Kidney epithelial cell (primary cell): ENCODE measurements at regions not wholly inside any gene's neighbourhood (a gene's known extent, or its start where the extent isn't known, plus 50 kb on each side); places are given as distances from the start of the nearest gene placed in this dataset.

Experiments
- DNase-seq: peaks from one replicate; pipeline ENCODE4 v3.0.0-alpha.2; 2010; ENCODE audit warnings: low read depth
- H3K27me3 ChIP-seq: 2 replicates; pipeline ENCODE4 v1.6.0; 2011; ENCODE audit warnings: low read length; ENCODE audit not compliant: control insufficient read depth, insufficient read depth
- H3K36me3 ChIP-seq: 2 replicates; pipeline ENCODE4 v1.5.1; 2011; ENCODE audit warnings: low read length; ENCODE audit not compliant: control insufficient read depth, insufficient read depth
- H3K4me3 ChIP-seq: 2 replicates; pipeline ENCODE4 v1.5.1; 2011; ENCODE audit warnings: low read depth, mild to moderate bottlenecking, control low read depth, low read length
- TF ChIP-seq, protein P1 (sequence below): IDR thresholded peaks from 2 replicates; pipeline ENCODE4 v1.5.1; 2011; ENCODE audit warnings: mild to moderate bottlenecking, moderate library complexity, low read length, control low read depth, inconsistent platforms; ENCODE audit not compliant: insufficient read depth, poor library complexity, severe bottlenecking

DNA sequence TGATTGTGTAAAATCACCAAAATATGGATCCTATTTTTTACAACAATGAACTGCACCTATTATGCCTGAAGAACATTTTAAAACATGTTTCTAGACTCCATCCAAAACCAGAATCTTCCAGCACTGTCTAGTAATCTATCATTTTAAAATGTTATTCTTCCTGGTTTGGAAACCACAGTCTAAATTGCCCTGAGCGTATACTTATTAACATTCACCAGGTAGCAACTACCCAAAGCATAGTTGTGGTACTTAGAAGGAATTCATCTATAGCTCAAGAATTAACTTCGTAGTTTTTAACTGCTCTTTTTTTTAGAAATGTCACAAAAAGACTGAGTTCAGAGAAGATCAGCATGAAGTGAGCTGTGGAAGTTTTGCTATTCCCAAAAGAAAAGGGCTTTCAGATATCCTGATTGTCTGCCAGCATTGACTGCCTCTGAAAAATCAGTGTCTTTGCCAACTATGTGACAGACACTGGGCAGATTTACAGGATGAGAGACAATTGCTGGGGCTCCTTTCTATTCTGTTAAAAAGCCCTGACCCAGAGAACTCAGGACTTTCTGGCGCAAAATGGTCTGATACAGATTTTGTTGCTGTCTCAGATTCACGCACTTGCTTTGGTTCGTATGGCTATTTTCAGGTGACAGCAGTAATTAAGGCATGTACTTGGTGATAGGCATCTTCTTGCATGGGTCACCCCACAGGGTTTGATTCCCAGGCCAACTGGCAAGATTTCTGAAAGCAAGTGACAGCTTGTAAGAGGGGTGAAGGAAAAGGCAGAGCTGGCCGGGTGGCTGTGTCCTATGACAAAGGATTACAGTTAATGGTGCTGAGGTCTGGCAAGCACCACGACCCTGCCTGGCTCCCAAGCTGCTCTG, 152.5 kb upstream of the RAI14 start:
- TF ChIP-seq, protein P1, sequence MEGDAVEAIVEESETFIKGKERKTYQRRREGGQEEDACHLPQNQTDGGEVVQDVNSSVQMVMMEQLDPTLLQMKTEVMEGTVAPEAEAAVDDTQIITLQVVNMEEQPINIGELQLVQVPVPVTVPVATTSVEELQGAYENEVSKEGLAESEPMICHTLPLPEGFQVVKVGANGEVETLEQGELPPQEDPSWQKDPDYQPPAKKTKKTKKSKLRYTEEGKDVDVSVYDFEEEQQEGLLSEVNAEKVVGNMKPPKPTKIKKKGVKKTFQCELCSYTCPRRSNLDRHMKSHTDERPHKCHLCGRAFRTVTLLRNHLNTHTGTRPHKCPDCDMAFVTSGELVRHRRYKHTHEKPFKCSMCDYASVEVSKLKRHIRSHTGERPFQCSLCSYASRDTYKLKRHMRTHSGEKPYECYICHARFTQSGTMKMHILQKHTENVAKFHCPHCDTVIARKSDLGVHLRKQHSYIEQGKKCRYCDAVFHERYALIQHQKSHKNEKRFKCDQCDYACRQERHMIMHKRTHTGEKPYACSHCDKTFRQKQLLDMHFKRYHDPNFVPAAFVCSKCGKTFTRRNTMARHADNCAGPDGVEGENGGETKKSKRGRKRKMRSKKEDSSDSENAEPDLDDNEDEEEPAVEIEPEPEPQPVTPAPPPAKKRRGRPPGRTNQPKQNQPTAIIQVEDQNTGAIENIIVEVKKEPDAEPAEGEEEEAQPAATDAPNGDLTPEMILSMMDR = no peak
- H3K4me3 ChIP-seq = no peak overlapping the region
- H3K36me3 ChIP-seq = no peaks in the 10 kb centered on the region
- no peaks in the 10 kb centered on the region for H3K27me3 ChIP-seq
- DNase-seq = no peak

DNA sequence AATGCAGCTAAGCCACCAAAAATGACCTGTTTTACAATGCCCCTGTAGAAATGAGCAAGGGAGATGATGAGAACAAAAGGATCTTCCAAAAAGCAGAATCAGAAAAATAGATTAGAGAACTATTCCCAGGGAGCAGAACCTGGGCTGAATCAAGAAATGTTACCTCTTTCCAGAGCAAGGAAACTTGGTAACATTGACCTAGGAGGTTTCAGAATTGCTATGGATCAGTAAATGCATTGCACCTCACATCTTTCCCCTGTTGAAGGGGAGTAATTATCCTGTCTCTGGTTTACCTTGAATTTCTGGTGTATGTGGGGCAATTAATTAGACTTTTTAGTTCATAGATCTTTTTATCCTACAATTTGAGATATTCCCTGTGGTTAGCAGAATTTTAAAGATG, 151.2 kb upstream of the RAI14 start:
- H3K4me3 ChIP-seq = no peak overlapping the region
- DNase-seq = no peak
- TF ChIP-seq, protein P1 = no peak
- no peaks in the 10 kb centered on the region for H3K36me3 ChIP-seq
- no peaks in the 10 kb centered on the region for H3K27me3 ChIP-seq

DNA sequence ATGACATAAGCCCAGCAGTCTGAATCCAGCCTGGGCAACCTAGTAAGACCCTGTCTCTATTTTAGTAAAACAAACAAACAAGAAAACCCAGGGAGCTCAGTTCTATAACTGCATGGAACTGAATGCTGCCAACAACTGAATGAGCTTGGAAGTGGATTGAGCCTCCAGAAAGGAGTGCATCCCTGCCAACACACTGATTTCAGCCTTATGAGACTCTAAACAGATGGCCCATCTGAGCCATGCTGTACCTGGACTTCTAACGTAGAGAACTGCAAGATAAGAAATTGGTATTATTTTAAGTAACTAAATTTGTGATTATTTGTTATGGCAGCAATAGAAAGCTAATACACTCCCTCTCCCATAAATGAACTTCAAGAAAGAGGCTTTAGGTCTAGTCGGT, 150.4 kb upstream of the RAI14 start:
- DNase-seq = no peak
- no peaks in the 10 kb centered on the region for H3K27me3 ChIP-seq
- H3K36me3 ChIP-seq = no peaks in the 10 kb centered on the region
- TF ChIP-seq, protein P1 = no peak
- H3K4me3 ChIP-seq = no peak overlapping the region

DNA sequence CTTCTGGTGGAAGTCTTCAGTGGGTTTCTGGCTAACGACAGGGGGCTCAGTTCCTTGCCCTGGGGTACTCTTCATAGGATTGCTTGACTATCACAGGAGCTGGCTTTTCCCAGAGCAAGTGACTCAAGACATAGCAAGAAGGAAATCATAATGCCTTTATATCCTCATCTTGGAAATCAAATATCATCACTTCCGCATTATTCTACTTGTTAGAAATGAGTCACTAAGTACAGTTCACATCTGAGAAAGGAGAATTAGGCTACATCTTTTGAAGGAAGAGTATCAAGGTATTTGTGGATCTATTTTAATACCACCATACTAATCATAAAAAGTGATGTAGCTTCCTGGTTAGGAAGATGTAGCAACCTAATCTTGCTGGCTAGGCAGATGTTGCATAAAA, 148.2 kb upstream of the RAI14 start:
- no peak for DNase-seq
- TF ChIP-seq, protein P1 = no peak
- Histone ChIP-seq H3K36me3 (no peaks in the 10 kb centered on the region), H3K27me3 (no peaks in the 10 kb centered on the region), H3K4me3 (no peak overlapping the region)

DNA sequence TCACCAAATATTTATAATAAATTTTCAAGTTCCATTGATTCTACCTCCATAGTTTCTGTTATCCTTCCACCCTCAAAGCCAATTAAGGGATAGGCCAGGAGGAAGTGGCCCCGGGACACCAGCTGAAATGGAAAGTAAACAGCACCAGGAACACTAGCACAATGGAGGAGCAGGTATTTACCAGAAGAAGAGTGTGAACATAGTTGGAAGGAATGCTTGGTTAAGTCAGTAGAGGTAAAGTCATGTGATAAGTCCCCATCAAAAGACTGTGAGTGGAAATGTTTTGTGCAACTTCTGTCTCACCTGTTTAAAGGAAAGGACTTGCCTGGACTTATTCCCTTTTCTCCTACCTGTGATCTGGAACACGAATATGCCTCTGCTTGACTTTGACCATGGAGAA, 146.7 kb upstream of the RAI14 start:
- no peaks in the 10 kb centered on the region for H3K27me3 ChIP-seq
- no peak overlapping the region for H3K4me3 ChIP-seq
- H3K36me3 ChIP-seq = no peaks in the 10 kb centered on the region
- TF ChIP-seq, protein P1 = no peak
- no peak for DNase-seq

DNA sequence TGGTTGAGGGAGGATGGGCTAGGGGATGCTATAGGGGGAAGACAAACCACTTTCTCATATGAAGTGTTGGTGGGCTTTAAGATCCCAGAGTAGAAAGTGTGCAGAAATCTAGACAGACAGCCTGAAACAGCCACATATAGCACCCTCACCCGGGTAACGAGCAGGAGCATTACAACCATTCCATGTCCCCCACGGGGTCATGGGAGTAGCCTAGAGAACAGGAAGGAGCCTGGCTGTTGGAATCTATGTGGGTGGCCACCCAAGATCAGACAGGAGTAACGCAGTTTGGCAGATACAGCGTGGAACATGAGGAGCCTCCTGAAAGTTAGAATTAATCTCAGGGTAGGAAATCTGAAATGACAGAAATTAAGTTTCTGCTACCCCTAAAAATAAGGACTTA, 146.1 kb upstream of the RAI14 start:
- no peaks in the 10 kb centered on the region for H3K36me3 ChIP-seq
- no peak overlapping the region for H3K4me3 ChIP-seq
- H3K27me3 ChIP-seq = no peaks in the 10 kb centered on the region
- no peak for DNase-seq
- TF ChIP-seq, protein P1 = no peak
